Neural cell (in vitro differentiated cells): ENCODE measurements at regions not wholly inside any gene's neighbourhood (a gene's known extent, or its start where the extent isn't known, plus 50 kb on each side); places are given as distances from the start of the nearest gene placed in this dataset.

Experiments
- EP300 ChIP-seq: fragments of 450-650 bp; conservative IDR thresholded peaks from 2 replicates; pipeline ENCODE4 v1.6.1; 2014; ENCODE audit warnings: antibody characterized with exemption, mild to moderate bottlenecking, moderate library complexity; ENCODE audit not compliant: poor library complexity, severe bottlenecking
- EZH2 ChIP-seq: fragments of 200-600, 300-800 bp; shearing (Covaris generic), sonication (generic); IDR thresholded peaks from 2 replicates; pipeline ENCODE4 v1.6.1; 2014; ENCODE audit warnings: antibody characterized with exemption, low read length, borderline replicate concordance, mild to moderate bottlenecking; ENCODE audit not compliant: insufficient read depth, poor library complexity, severe bottlenecking
- POLR2AphosphoS5 ChIP-seq: IDR thresholded peaks from 2 replicates; pipeline ENCODE4 v1.6.1; 2012
- RAD21 ChIP-seq: fragments of 450-650 bp; conservative IDR thresholded peaks from 2 replicates; pipeline ENCODE4 v1.6.1; 2014; ENCODE audit warnings: antibody characterized with exemption, mild to moderate bottlenecking, moderate library complexity
- SMC3 ChIP-seq: fragments of 450-650 bp; conservative IDR thresholded peaks from 2 replicates; pipeline ENCODE4 v1.6.1; 2014; ENCODE audit warnings: antibody characterized with exemption, mild to moderate bottlenecking, moderate library complexity; ENCODE audit not compliant: poor library complexity
- TAF1 ChIP-seq: IDR thresholded peaks from 2 replicates; pipeline ENCODE4 v1.6.1; 2012; ENCODE audit warnings: low read depth
- TF ChIP-seq, protein P1 (sequence below): fragments of 450-650 bp; IDR thresholded peaks from 2 replicates; pipeline ENCODE4 v1.5.1; 2014; ENCODE audit warnings: antibody characterized with exemption, mild to moderate bottlenecking, moderate library complexity; ENCODE audit not compliant: poor library complexity, severe bottlenecking
- TF ChIP-seq, protein P2 (sequence below): IDR thresholded peaks from 2 replicates; pipeline ENCODE4 v1.6.1; 2012; ENCODE audit warnings: borderline replicate concordance

DNA sequence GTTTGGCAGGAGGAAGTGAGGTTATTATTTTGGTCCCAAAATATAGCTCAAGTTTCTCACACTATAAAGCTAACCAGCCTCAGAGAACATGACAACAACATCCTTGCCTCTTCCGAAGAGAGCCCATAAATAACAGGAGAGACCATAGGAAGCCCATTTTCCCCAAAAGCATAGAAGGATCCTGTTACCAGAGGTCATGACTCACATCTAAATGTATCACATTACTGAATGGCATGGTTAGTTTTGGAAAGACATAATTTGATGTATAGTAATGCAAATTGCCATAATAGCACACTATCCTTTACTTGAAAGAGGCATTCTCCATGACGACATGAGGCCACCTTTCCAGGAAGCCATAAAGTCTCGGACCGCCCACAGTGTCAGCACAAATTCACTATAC, 238.8 kb upstream of the GRIA3 start:
- TF ChIP-seq EP300 (no peak), TAF1 (no peak), POLR2AphosphoS5 (no peak), RAD21 (no peak), EZH2 (no peak), SMC3 (no peak)
- TF ChIP-seq, protein P1, sequence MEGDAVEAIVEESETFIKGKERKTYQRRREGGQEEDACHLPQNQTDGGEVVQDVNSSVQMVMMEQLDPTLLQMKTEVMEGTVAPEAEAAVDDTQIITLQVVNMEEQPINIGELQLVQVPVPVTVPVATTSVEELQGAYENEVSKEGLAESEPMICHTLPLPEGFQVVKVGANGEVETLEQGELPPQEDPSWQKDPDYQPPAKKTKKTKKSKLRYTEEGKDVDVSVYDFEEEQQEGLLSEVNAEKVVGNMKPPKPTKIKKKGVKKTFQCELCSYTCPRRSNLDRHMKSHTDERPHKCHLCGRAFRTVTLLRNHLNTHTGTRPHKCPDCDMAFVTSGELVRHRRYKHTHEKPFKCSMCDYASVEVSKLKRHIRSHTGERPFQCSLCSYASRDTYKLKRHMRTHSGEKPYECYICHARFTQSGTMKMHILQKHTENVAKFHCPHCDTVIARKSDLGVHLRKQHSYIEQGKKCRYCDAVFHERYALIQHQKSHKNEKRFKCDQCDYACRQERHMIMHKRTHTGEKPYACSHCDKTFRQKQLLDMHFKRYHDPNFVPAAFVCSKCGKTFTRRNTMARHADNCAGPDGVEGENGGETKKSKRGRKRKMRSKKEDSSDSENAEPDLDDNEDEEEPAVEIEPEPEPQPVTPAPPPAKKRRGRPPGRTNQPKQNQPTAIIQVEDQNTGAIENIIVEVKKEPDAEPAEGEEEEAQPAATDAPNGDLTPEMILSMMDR, result no peak
- TF ChIP-seq, protein P2, sequence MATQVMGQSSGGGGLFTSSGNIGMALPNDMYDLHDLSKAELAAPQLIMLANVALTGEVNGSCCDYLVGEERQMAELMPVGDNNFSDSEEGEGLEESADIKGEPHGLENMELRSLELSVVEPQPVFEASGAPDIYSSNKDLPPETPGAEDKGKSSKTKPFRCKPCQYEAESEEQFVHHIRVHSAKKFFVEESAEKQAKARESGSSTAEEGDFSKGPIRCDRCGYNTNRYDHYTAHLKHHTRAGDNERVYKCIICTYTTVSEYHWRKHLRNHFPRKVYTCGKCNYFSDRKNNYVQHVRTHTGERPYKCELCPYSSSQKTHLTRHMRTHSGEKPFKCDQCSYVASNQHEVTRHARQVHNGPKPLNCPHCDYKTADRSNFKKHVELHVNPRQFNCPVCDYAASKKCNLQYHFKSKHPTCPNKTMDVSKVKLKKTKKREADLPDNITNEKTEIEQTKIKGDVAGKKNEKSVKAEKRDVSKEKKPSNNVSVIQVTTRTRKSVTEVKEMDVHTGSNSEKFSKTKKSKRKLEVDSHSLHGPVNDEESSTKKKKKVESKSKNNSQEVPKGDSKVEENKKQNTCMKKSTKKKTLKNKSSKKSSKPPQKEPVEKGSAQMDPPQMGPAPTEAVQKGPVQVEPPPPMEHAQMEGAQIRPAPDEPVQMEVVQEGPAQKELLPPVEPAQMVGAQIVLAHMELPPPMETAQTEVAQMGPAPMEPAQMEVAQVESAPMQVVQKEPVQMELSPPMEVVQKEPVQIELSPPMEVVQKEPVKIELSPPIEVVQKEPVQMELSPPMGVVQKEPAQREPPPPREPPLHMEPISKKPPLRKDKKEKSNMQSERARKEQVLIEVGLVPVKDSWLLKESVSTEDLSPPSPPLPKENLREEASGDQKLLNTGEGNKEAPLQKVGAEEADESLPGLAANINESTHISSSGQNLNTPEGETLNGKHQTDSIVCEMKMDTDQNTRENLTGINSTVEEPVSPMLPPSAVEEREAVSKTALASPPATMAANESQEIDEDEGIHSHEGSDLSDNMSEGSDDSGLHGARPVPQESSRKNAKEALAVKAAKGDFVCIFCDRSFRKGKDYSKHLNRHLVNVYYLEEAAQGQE, result no peak
